ENCODE measurements at regions not wholly inside any gene's neighbourhood (a gene's known extent, or its start where the extent isn't known, plus 50 kb on each side); places are given as distances from the start of the nearest gene placed in this dataset.
A peak's percentile ranks its signal among the peaks of the same experiment; 100 is the strongest.

GRCh38 chr6:68343901-68344300 is 291.2 kb upstream of the ADGRB3 start:
- H3K4me3 ChIP-seq (ENCODE audit: extremely low read depth in 1 of 4, insufficient read depth in 2 of 4, low read depth in 3 of 4, low read length in 4 of 4): no peak overlapping the region
- ChIA-PET POLR2A (ENCODE audit: partially characterized antibody) (no interaction called here), CTCF (ENCODE audit: partially characterized antibody) (interaction anchor here (0.6 to 5.4 kb wide), 39 partner anchors 9 to 1277 kb away, joined by 3 to 34 read pairs (median 4); partner anchors contain the start of gene ADGRB3)
- H3K4ac ChIP-seq (replicated peaks; ENCODE audit: insufficient read length, low read depth, low read length): no peak overlapping the region
- no peak overlapping the region for H4K5ac ChIP-seq (ENCODE audit: insufficient read length, low read depth, low read length)
- no peak overlapping the region for H3K18ac ChIP-seq (ENCODE audit: extremely low read depth, low read length)
- WGBS, 2 experiments (ENCODE audit: extremely low coverage in 1 of 2, insufficient coverage in 1 of 2, insufficient read length in 1 of 2, insufficient replicate concordance in 2 of 2, low coverage in 1 of 2, low lambda C conversion rate in 2 of 2, missing lambda C conversion rate in 1 of 2): 67% methylated on average over 1 of the region's 1 CpG; no CpG with 5 or more reads in 1 of the 2 experiments
- no peaks in the 10 kb centered on the region for H3K23me2 ChIP-seq (ENCODE audit: low read depth, low read length)
- H2BK5ac ChIP-seq (ENCODE audit: low read depth, low read length): no peak overlapping the region
- no peak overlapping the region for H3K23ac ChIP-seq (ENCODE audit: insufficient read length)
- H2BK20ac ChIP-seq (ENCODE audit: low read length): no peak overlapping the region
- H3K9ac ChIP-seq (replicated peaks in 1 of 4; ENCODE audit: extremely low read depth in 1 of 4, low read depth in 3 of 4, low read length in 3 of 4): no peak overlapping the region
- no peak overlapping the region for H3K27ac ChIP-seq (ENCODE audit: low read depth, low read length)
- FAIRE-seq: peak; percentile 84
- H3K4me2 ChIP-seq (ENCODE audit: insufficient read depth in 1 of 2, low read depth in 2 of 2, low read length in 2 of 2): no peak overlapping the region
- H2BK15ac ChIP-seq (ENCODE audit: low read length): no peak overlapping the region
- H2AFZ ChIP-seq (ENCODE audit: low read length): no peak overlapping the region
- no peaks in the 10 kb centered on the region for H3K36me3 ChIP-seq (ENCODE audit: control insufficient read depth in 2 of 4, insufficient read depth in 4 of 4, low read length in 3 of 4)
- no peak overlapping the region for H2BK120ac ChIP-seq (replicated peaks; ENCODE audit: low read depth, low read length)
- DNase-seq (ENCODE audit: low read depth in 1 of 2, low spot score in 2 of 2): peak; percentile 13 to 58
- H4K91ac ChIP-seq (replicated peaks; ENCODE audit: insufficient read length, low read length): no peak overlapping the region
- H3K14ac ChIP-seq (ENCODE audit: insufficient read length): no peak overlapping the region
- H4K20me1 ChIP-seq (replicated peaks in 1 of 2; ENCODE audit: control insufficient read depth in 1 of 2, insufficient read depth in 2 of 2, low read length in 2 of 2): no peaks in the 10 kb centered on the region
- no peaks in the 10 kb centered on the region for H3K9me3 ChIP-seq (ENCODE audit: insufficient read depth in 2 of 2, low read depth in 1 of 2, low read length in 1 of 2)
- TF ChIP-seq, protein P1, sequence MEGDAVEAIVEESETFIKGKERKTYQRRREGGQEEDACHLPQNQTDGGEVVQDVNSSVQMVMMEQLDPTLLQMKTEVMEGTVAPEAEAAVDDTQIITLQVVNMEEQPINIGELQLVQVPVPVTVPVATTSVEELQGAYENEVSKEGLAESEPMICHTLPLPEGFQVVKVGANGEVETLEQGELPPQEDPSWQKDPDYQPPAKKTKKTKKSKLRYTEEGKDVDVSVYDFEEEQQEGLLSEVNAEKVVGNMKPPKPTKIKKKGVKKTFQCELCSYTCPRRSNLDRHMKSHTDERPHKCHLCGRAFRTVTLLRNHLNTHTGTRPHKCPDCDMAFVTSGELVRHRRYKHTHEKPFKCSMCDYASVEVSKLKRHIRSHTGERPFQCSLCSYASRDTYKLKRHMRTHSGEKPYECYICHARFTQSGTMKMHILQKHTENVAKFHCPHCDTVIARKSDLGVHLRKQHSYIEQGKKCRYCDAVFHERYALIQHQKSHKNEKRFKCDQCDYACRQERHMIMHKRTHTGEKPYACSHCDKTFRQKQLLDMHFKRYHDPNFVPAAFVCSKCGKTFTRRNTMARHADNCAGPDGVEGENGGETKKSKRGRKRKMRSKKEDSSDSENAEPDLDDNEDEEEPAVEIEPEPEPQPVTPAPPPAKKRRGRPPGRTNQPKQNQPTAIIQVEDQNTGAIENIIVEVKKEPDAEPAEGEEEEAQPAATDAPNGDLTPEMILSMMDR (IDR thresholded peaks at IDR 0.05; ENCODE audit: control extremely low read depth in 1 of 3, insufficient read depth in 1 of 3, low read depth in 1 of 3, low read length in 3 of 3): peak in 2 of 3 experiments; percentile 88 to 94; a peak in 3 of 4 replicates
- no peak for TF ChIP-seq ZNF274 (IDR thresholded peaks at IDR 0.05; ENCODE audit: borderline replicate concordance, extremely low read depth, low read length)
- peak; percentile 85 to 93 for TF ChIP-seq RAD21 (IDR thresholded peaks at IDR 0.05 in 1 of 2, conservative IDR thresholded peaks at IDR 0.05 in 1 of 2; ENCODE audit: low read depth in 2 of 2, low read length in 2 of 2)
- no peak overlapping the region for H2BK12ac ChIP-seq (ENCODE audit: low read depth, low read length)
- H3K56ac ChIP-seq (replicated peaks; ENCODE audit: insufficient read length, low read depth, low read length): no peak overlapping the region
- no peaks in the 10 kb centered on the region for H3K79me1 ChIP-seq (ENCODE audit: low read depth, low read length)
- no peak overlapping the region for H2AK5ac ChIP-seq (ENCODE audit: low read depth, low read length)
- no peak overlapping the region for H4K8ac ChIP-seq (ENCODE audit: extremely low read depth, insufficient read depth, low read length)
- no peaks in the 10 kb centered on the region for H3K4me1 ChIP-seq (replicated peaks in 1 of 4; ENCODE audit: control insufficient read depth in 3 of 4, insufficient read depth in 4 of 4, low read length in 3 of 4)
- H3K79me2 ChIP-seq (ENCODE audit: control insufficient read depth in 1 of 2, insufficient read depth in 2 of 2, low read length in 2 of 2): no peaks in the 10 kb centered on the region
- no peaks in the 10 kb centered on the region for H3K27me3 ChIP-seq (replicated peaks in 1 of 4; ENCODE audit: control insufficient read depth in 3 of 4, extremely low read depth in 1 of 4, insufficient read depth in 3 of 4, low read length in 3 of 4)

Measured in H1 (cell line).